C4-2B (cell line): ENCODE measurements at regions not wholly inside any gene's neighbourhood (a gene's known extent, or its start where the extent isn't known, plus 50 kb on each side); places are given as distances from the start of the nearest gene placed in this dataset.

ENCODE experiments used
- ZFX ChIP-seq: fragments of 450-650 bp; IDR thresholded peaks from 2 replicates; pipeline ENCODE4 v1.6.1; 2017
- TF ChIP-seq, protein P1 (sequence below): fragments of 450-650 bp; conservative IDR thresholded peaks from 2 replicates; pipeline ENCODE4 v1.5.1; 2017; ENCODE audit warnings: mild to moderate bottlenecking

DNA sequence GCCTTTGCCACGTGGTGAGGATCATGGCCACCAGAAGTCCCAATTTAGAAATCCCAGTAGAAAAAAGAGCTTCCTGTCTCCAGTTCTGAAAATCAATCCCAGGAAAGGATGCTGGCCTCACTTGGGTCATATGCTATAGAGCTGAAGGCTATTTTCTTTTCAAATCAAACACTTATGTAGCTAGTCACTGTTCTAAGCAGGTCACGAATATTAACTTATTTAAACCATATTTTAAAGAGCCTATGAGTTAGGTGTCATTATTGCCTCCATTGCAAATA lies 97.5 kb downstream of the VCPKMT start:
- TF ChIP-seq, protein P1, sequence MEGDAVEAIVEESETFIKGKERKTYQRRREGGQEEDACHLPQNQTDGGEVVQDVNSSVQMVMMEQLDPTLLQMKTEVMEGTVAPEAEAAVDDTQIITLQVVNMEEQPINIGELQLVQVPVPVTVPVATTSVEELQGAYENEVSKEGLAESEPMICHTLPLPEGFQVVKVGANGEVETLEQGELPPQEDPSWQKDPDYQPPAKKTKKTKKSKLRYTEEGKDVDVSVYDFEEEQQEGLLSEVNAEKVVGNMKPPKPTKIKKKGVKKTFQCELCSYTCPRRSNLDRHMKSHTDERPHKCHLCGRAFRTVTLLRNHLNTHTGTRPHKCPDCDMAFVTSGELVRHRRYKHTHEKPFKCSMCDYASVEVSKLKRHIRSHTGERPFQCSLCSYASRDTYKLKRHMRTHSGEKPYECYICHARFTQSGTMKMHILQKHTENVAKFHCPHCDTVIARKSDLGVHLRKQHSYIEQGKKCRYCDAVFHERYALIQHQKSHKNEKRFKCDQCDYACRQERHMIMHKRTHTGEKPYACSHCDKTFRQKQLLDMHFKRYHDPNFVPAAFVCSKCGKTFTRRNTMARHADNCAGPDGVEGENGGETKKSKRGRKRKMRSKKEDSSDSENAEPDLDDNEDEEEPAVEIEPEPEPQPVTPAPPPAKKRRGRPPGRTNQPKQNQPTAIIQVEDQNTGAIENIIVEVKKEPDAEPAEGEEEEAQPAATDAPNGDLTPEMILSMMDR = no peak
- TF ChIP-seq ZFX = no peak
